CD4-positive, alpha-beta T cell (primary cell): ENCODE measurements at regions not wholly inside any gene's neighbourhood (a gene's known extent, or its start where the extent isn't known, plus 50 kb on each side); places are given as distances from the start of the nearest gene placed in this dataset.

Experiments used
- ATAC-seq: fragments of 200-7000 bp; cut with Tn5 transposase; one replicate; pipeline ENCODE4 v1.10.0; 2022; ENCODE audit warnings: mild to moderate bottlenecking; ENCODE audit not compliant: poor library complexity
- CTCF ChIA-PET: fragments of 350-600 bp; sonication (Branson Sonifier 250); formaldehyde crosslinking; loops from one replicate; lab custom pipeline; 2021; ENCODE audit warnings: antibody characterized with exemption, inconsistent platforms; lab: Charles Lee
- POLR2A ChIA-PET: fragments of 350-600 bp; sonication (Branson Sonifier 250); formaldehyde crosslinking; loops from one replicate; lab custom pipeline; 2021; ENCODE audit warnings: antibody characterized with exemption, inconsistent platforms; lab: Charles Lee
- DNase-seq, 14 experiments: peaks; one replicate each; pipeline ENCODE4 v3.0.0-alpha.2; 2013 to 2020; ENCODE audit warnings: mixed read lengths in 2 of 14
- H3K27ac ChIP-seq, 2 donors: one replicate each; pipeline versions ENCODE4 v1.5.1 to v1.7.0; 2013; ENCODE audit warnings: low read length in 2 of 2, low read depth in 1 of 2, mild to moderate bottlenecking in 1 of 2
- H3K27me3 ChIP-seq, 2 experiments: 1 replicate in 1 of 2; 2 replicates in 1 of 2; pipeline versions ENCODE4 v1.6.1 to v1.7.0; 2013; ENCODE audit warnings: low read length in 2 of 2, control low read depth in 1 of 2, mild to moderate bottlenecking in 1 of 2, moderate library complexity in 1 of 2; ENCODE audit not compliant: insufficient read depth in 2 of 2, control insufficient read depth in 1 of 2
- H3K36me3 ChIP-seq: one replicate; pipeline ENCODE4 v1.6.1; 2013; ENCODE audit warnings: low read length, control low read depth; ENCODE audit not compliant: insufficient read depth
- H3K4me1 ChIP-seq: one replicate; pipeline ENCODE4 v1.6.1; 2013; ENCODE audit warnings: low read length, control low read depth; ENCODE audit not compliant: insufficient read depth
- H3K4me3 ChIP-seq: one replicate; pipeline ENCODE4 v1.5.1; 2013; ENCODE audit warnings: mild to moderate bottlenecking, low read length, moderate library complexity
- H3K9me3 ChIP-seq, 2 experiments: 1 replicate in 1 of 2; 2 replicates in 1 of 2; pipeline versions ENCODE4 v1.6.1 to v1.7.0; 2013; ENCODE audit warnings: low read length in 2 of 2, mild to moderate bottlenecking in 2 of 2, control low read depth in 1 of 2, moderate library complexity in 1 of 2; ENCODE audit not compliant: control insufficient read depth in 1 of 2, insufficient read depth in 1 of 2
- H3K27ac Mint-ChIP-seq: one replicate; pipeline ENCODE4 v1.8.0; 2020; ENCODE audit warnings: mixed read lengths
- H3K27me3 Mint-ChIP-seq: one replicate; pipeline ENCODE4 v1.8.0; 2021; ENCODE audit warnings: mixed read lengths
- H3K36me3 Mint-ChIP-seq: one replicate; pipeline ENCODE4 v1.8.0; 2021; ENCODE audit warnings: low read depth, mixed read lengths
- H3K4me1 Mint-ChIP-seq: one replicate; pipeline ENCODE4 v1.8.0; 2021; ENCODE audit warnings: low read depth, mixed read lengths
- H3K4me3 Mint-ChIP-seq: one replicate; pipeline ENCODE4 v1.8.0; 2020; ENCODE audit warnings: mild to moderate bottlenecking, mixed read lengths
- H3K9me3 Mint-ChIP-seq: one replicate; pipeline ENCODE4 v1.8.0; 2020; ENCODE audit warnings: mixed read lengths
- CTCF ChIP-seq: fragments of 200-600 bp; IDR thresholded peaks from one replicate; pipeline ENCODE4 v1.8.0; 2022; ENCODE audit warnings: antibody characterized with exemption, mild to moderate bottlenecking
- intact Hi-C, 2 experiments: fragments of 100-400 bp; cut with DNase I in 1 of 2; cut with micrococcal nuclease in 1 of 2; formaldehyde crosslinking; loops; one replicate each; pipeline versions ENCODE4 v1.15.1 to v1.9.0; 2023 to 2025; cut with DNase I, micrococcal nuclease

GRCh38 chr2:176844461-176844860 is 368.1 kb upstream of the HNRNPA3 start:
- Histone ChIP-seq H3K36me3 (no peaks in the 10 kb centered on the region), H3K9me3 (no peaks in the 10 kb centered on the region), H3K27ac (no peak overlapping the region), H3K27me3 (no peaks in the 10 kb centered on the region), H3K4me3 (no peak overlapping the region), H3K4me1 (no peaks in the 10 kb centered on the region)
- no peak for TF ChIP-seq CTCF
- CTCF ChIA-PET = no interaction called here
- Mint-ChIP-seq H3K27me3 (no peaks in the 10 kb centered on the region), H3K36me3 (no peaks in the 10 kb centered on the region), H3K9me3 (no peaks in the 10 kb centered on the region), H3K4me1 (no peaks in the 10 kb centered on the region), H3K27ac (no peak overlapping the region), H3K4me3 (no peak overlapping the region)
- intact Hi-C loops = no loop called here
- POLR2A ChIA-PET = no interaction called here
- DNase-seq = peak in 1 of 14 experiments; percentile 59
- no peak for ATAC-seq

GRCh38 chr2:176845718-176846117 is 366.9 kb upstream of the HNRNPA3 start:
- Histone ChIP-seq H3K9me3 (no peaks in the 10 kb centered on the region), H3K27ac (no peak overlapping the region), H3K4me1 (no peaks in the 10 kb centered on the region), H3K27me3 (no peaks in the 10 kb centered on the region), H3K4me3 (no peak overlapping the region), H3K36me3 (no peaks in the 10 kb centered on the region)
- peak in 1 of 14 experiments; percentile 23 for DNase-seq
- ChIA-PET CTCF (interaction anchor here (0.9 kb wide), 1 partner anchor 9 kb away, joined by 3 read pairs; no protein-coding TSS in a partner anchor), POLR2A (interaction anchor here (1.1 kb wide), 1 partner anchor 11 kb away, joined by 3 read pairs; no protein-coding TSS in a partner anchor)
- Mint-ChIP-seq H3K4me3 (no peak overlapping the region), H3K4me1 (peaks cover 2% of the 10 kb centered on the region), H3K36me3 (no peaks in the 10 kb centered on the region), H3K27me3 (no peaks in the 10 kb centered on the region), H3K27ac (no peak overlapping the region), H3K9me3 (no peaks in the 10 kb centered on the region)
- no peak for ATAC-seq
- intact Hi-C loops = no loop called here
- TF ChIP-seq CTCF = no peak

- Mint-ChIP-seq H3K27me3 (no peaks in the 10 kb centered on the region), H3K9me3 (peaks cover 1% of the 10 kb centered on the region), H3K27ac (no peak overlapping the region), H3K4me3 (no peak overlapping the region), H3K36me3 (no peaks in the 10 kb centered on the region), H3K4me1 (peaks cover 10% of the 10 kb centered on the region)
- Histone ChIP-seq H3K27ac (no peak overlapping the region), H3K36me3 (no peaks in the 10 kb centered on the region), H3K4me1 (peaks cover 3% of the 10 kb centered on the region), H3K27me3 (no peaks in the 10 kb centered on the region), H3K9me3 (no peaks in the 10 kb centered on the region), H3K4me3 (no peak overlapping the region)
- ChIA-PET POLR2A (no interaction called here), CTCF (no interaction called here)
- ATAC-seq = no peak
- TF ChIP-seq CTCF = no peak
- DNase-seq = no peak
- intact Hi-C loops = no loop called here
Measured at GRCh38 chr2:176847575-176847974, 365.0 kb upstream of the HNRNPA3 start.
